ENCODE measurements at regions not wholly inside any gene's neighbourhood (a gene's known extent, or its start where the extent isn't known, plus 50 kb on each side); places are given as distances from the start of the nearest gene placed in this dataset.

DNA sequence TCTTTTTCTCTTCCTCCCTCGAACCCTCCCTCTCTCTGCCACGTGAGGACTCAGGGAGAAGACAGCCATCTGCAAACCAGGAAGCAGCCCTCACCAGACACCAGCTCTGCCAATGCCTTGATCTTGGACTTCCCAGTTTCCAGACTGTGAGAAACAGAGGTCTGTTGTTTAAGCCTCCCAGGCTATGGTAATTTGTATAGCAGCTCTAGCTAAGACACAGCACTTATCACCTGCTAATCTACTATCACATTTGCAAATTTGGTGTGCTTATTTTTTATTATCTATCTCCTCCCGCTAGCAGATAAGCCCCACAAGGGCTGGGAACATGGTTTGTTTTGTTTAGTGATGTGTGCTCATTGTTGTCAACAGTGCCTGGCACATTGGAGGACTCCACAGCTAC, 124.8 kb upstream of the OPCML start:
- no peaks in the 10 kb centered on the region for H3K4me1 ChIP-seq
- H3K27me3 ChIP-seq (ENCODE audit: insufficient read depth in 3 of 3, low read length in 2 of 3) = peaks cover 0 to 13% (median 0%) of the 10 kb centered on the region in 3 donors
- intact Hi-C loops (cut with DNase I) = no loop called here
- no peaks in the 10 kb centered on the region for H3K9me3 ChIP-seq
- TF ChIP-seq, protein P1, sequence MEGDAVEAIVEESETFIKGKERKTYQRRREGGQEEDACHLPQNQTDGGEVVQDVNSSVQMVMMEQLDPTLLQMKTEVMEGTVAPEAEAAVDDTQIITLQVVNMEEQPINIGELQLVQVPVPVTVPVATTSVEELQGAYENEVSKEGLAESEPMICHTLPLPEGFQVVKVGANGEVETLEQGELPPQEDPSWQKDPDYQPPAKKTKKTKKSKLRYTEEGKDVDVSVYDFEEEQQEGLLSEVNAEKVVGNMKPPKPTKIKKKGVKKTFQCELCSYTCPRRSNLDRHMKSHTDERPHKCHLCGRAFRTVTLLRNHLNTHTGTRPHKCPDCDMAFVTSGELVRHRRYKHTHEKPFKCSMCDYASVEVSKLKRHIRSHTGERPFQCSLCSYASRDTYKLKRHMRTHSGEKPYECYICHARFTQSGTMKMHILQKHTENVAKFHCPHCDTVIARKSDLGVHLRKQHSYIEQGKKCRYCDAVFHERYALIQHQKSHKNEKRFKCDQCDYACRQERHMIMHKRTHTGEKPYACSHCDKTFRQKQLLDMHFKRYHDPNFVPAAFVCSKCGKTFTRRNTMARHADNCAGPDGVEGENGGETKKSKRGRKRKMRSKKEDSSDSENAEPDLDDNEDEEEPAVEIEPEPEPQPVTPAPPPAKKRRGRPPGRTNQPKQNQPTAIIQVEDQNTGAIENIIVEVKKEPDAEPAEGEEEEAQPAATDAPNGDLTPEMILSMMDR (IDR thresholded peaks at IDR 0.05) = no peak
- ATAC-seq = no peak
- WGBS, 3 donors = 66 to 77% (median 76%) methylated on average over 3 of the region's 3 CpGs
- H3K4me3 ChIP-seq = no peak overlapping the region
- no peak for DNase-seq
- H3K36me3 ChIP-seq (ENCODE audit: insufficient read depth in 1 of 2, low read depth in 1 of 2) = no peaks in the 10 kb centered on the region
- H3K27ac ChIP-seq = no peak overlapping the region

DNA sequence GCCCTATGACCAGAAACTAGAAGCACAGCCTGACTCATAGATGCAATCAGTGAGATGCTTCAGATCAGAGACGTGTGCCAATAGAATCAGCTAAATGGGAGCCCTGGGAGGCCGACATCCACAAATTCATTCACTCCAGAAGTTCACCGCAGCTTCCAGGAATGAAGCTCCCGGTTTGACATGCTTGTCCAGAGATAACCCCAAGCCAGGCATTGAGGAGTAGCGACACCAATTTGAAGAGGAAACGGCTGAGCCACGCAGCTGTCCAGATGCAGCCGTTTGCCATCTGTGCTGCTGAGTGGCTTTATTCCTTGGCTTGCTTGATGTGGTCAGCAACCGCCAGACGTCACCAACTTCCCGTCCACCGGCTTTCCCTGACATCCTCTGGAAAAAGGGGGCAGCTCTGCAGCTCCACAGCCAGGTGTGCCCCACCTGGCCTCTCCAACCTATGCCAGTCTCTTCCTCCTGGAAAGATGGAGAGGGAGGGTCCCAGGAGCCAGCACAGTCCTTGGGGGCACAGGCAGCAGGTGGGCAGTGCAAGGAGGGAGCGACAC, 123.9 kb upstream of the OPCML start:
- Histone ChIP-seq H3K4me1 (no peaks in the 10 kb centered on the region), H3K9me3 (no peaks in the 10 kb centered on the region), H3K27ac (no peak overlapping the region), H3K36me3 (ENCODE audit: insufficient read depth in 1 of 2, low read depth in 1 of 2) (no peaks in the 10 kb centered on the region), H3K27me3 (ENCODE audit: insufficient read depth in 3 of 3, low read length in 2 of 3) (peaks cover 0 to 13% (median 0%) of the 10 kb centered on the region in 3 donors), H3K4me3 (no peak overlapping the region)
- intact Hi-C loops (cut with DNase I) = no loop called here
- WGBS, 3 donors = 31 to 37% (median 35%) methylated on average over 13 of the region's 13 CpGs
- TF ChIP-seq, protein P1 (IDR thresholded peaks at IDR 0.05) = no peak
- DNase-seq (no peak), ATAC-seq (no peak)

DNA sequence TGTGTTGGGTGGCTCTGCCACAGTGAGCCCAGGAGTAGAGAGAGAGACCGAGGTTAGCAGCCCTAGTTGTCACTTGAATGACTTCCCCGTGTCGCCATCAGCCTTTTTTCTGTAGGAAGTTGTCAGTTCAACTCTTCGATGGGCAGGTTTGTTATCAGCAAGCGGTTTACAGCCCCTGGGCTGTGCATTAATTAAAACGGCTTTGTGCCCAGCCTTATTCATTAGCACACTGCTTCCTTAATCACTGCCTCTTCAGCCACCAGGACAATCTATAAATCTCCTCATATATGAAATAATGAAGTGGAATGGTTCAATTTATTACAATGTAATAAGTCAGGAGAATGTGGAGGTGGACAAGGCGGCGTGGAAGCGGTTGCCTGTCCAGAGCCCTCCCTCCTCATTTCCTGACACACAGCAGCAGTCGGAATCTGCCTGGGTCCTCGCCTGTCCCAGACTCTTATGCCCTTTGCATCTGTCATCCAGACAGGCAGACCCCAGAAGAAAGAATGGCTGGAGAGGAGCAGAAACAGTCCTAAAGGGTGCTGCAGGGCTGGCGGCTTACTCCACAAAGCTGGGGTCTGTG, 122.4 kb upstream of the OPCML start:
- Histone ChIP-seq H3K9me3 (no peaks in the 10 kb centered on the region), H3K36me3 (ENCODE audit: insufficient read depth in 1 of 2, low read depth in 1 of 2) (no peaks in the 10 kb centered on the region), H3K27ac (no peak overlapping the region), H3K4me3 (no peak overlapping the region), H3K4me1 (no peaks in the 10 kb centered on the region), H3K27me3 (ENCODE audit: insufficient read depth in 3 of 3, low read length in 2 of 3) (peaks cover 0 to 13% (median 0%) of the 10 kb centered on the region in 3 donors)
- TF ChIP-seq, protein P1 (IDR thresholded peaks at IDR 0.05) = no peak
- no peak for DNase-seq
- intact Hi-C loops (cut with DNase I) = no loop called here
- WGBS, 3 donors = 60 to 66% (median 63%) methylated on average over 12 of the region's 12 CpGs
- no peak for ATAC-seq

DNA sequence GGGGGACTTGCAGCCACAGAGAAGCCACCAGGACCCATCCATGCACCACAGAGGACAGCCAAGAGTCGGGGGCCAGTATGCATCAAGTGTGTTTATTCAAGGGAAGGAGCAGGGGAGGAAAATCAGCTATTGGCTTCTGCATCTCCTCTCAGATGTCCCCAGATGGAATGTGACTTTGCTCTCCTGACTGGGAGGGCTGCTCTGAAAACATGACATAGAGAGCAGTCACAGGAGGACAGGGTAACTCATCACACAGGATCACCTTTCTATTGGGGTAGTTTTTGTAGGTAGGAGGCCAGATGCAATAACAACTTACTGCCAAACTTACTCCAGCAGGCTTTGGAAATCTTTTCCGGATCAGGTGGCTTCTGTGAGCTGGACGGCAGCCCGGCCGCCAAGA, 121.0 kb upstream of the OPCML start:
- 44 to 54% (median 52%) methylated on average over 5 of the region's 5 CpGs for WGBS, 3 donors
- DNase-seq = no peak
- ATAC-seq = no peak

More for the DNA sequence above, 121.0 kb upstream of the OPCML start:
- no peak overlapping the region for H3K27ac ChIP-seq
- no peaks in the 10 kb centered on the region for H3K9me3 ChIP-seq
- H3K27me3 ChIP-seq (ENCODE audit: insufficient read depth in 3 of 3, low read length in 2 of 3) = peaks cover 0 to 13% (median 0%) of the 10 kb centered on the region in 3 donors
- no peak overlapping the region for H3K4me3 ChIP-seq
- H3K36me3 ChIP-seq (ENCODE audit: insufficient read depth in 1 of 2, low read depth in 1 of 2) = no peaks in the 10 kb centered on the region
- no peaks in the 10 kb centered on the region for H3K4me1 ChIP-seq
- TF ChIP-seq, protein P1 (IDR thresholded peaks at IDR 0.05) = no peak
- intact Hi-C loops (cut with DNase I) = no loop called here
